Activated CD8-positive, alpha-beta memory T cell treated with anti-CD3 and anti-CD28 coated beads for 4 hours (primary cell): ENCODE measurements at regions not wholly inside any gene's neighbourhood (a gene's known extent, or its start where the extent isn't known, plus 50 kb on each side); places are given as distances from the start of the nearest gene placed in this dataset.

Experiments used
- DNase-seq, 2 donors: peaks; one replicate each; pipeline ENCODE4 v3.0.0-alpha.2; 2020; ENCODE audit warnings: low read depth in 2 of 2

DNA sequence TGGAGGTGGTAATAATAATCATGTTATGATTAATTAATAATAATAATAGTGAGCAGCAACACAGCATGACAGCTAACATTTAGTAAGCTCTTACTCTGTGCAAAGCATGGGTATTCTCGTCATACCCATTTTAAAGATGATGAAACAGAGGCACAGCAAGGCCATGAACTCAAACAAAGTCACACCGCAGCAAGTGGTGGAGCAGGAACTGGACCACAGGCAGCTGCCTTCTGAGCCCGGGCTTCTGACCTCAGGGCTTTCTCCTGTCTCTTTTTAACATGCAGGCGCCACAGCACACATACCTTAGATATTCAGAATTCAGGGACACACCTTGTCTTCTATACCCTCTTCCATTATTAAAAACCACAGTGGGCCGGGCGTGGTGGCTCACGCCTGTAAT, 50.7 kb upstream of the SPATA12 start:
- DNase-seq, result no peak

DNA sequence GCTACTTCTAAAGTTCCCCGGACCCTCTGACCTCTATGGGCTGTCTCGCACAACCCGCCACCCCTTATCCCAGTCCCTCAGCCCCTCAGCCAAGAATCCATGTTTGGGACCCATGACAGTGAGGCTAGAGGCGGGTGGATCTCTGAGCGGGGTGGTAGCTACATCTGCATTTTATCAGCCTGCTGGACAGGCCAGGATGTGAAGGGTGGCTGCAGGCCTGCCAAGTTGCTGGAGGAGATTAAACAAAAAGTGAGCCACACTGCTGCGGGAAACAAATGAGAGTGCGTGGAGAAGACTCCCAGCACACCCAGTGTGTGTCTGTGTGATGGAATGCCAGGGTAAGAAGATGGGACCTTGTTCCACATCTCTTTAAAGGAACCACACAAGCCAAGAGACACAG, 51.1 kb upstream of the SPATA12 start:
- no peak for DNase-seq

DNA sequence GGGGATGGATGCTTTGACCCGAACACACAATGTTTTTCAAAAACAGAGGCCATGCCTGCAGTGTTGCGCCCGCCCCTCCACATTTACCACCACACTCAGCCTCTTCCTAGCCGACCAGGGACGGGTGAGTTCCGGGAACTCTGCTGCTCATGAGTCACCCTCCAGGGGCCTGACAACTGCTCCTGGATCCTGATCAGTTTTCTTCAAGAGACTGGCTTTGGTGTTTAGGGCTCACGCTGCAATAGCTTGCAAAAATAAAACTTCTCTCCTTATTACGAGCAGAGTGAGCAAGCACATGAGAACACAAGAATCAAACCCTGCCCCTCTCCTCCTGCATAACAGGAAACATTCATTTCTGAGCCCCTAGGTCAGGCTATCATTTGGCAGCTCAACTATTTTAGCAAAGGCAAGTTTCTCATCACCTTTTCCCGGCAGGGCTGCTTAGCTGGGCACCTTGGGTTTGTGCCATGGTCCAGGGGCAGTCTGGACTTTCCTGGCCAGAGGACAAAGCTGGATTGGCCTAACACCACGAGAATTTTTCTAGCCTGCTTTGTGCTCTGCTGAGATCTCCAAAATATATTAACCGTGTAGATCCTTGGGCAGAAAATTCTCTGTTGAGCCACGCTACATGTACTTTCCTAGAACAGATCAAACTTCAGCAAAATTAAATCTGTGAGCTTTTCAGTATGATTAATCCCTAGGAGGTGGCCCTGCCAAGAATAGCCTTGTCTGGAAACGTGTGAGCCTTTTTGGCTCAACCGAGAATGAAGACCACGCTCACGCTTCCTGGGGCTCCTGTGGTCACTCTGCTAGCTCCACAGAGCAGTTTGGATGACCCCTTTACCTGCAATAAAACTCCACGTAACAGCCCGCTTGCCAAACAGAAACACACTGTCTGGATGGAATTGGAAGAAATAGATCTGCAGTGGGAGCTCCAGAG, 52.7 kb upstream of the SPATA12 start:
- peak in 1 of 2 donors; percentile 21 for DNase-seq

DNA sequence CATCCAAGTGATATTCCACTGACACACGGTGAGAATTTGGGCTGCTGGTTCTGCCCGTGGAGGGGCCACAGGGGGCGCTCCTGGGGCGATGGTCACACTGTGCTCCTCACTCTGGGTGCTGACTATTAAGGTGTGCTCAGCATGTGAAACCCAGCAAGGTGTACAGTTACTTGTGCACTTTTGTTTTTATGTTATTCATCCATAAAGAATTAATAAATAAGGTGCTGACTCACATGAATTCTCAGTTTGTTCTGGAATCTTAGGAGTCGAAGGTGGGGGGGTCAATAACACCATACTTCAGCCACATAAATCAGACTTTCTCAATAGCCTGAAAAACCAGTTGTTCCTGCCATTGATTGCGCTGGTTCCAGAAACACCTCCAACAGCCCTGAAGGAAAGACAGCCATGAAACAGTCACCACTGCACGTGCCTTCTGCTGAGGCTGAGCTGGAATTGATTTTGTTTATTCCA, 53.5 kb upstream of the SPATA12 start:
- DNase-seq, result no peak

DNA sequence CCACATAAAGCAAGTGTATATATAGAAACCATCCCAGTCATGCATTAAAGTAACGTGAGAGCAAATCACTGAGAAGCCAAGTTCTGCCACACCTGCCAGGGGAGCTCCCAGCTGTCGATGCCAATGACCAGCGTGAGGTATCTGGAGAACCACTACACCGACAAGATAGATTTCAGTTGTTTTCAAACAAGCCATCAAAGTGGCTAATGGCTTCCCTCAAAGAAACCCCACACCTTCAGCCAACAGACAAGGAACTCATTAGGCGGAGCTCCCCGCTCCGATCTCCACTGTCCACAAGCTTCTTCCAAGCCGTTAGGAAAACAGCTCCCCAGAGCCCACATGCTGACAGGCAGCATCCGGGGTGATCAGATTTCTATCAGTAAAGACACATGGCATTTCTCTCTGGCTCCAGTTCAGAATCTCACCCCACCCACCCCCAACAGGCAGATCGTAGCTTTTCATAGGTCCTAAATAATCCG, 54.2 kb upstream of the SPATA12 start:
- DNase-seq, result no peak

DNA sequence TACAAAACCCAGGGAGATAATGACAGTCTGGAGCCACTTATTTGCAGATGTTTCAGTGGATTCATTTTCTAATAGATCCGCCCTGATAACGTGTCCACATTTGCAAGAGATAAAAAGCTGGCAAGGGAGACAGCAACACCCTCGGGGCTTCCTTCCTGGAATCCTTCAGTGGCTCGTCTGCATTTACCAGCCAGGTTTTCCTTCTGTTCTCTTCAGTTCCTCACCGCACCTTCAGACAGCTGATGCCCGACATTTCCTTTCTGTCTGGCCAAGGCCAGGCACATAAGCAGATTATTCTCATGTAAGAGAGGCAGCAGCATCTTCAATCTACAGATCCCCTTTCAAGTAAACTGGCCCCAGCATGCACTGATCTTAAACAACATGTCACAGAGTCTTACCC, 56.2 kb upstream of the SPATA12 start:
- DNase-seq, result no peak

DNA sequence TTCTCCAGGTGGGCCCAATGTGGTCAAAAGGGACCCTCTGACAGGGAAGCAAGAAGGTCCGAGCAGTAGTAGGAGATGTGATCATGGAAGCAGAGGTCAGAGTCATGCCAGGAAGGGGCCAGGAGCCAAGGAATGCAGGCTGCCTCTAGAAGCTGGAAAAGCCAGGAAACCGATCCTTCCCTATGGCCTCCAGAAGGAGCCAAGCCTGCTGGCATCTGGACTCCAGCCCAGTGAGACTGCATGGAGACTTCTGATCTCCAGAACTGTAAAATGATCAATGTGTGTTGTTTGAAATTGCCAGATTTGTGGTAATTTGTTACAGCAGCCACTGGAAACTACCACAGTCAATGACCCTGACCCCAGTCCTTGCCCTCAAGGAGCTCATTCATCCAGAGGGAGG, 56.8 kb upstream of the SPATA12 start:
- DNase-seq, result no peak

DNA sequence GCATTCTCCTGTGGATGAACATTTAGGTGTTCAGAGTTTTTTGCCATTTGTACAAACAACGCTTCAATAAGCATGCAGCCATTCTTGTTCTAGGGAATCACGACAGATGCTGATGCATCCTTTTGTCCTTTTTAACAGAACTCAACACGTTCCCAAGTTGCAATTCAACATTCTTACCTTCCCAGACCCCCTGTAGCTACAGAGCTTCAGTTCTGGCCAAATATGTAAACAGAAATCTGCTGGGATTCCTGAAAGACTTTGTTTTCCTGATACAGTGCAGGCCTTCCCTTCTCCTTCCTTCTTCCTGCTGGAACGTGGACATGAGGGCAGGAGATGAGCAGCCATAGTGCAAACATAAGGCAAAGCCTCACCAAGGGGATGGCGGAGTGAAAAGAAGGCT, 59.1 kb upstream of the SPATA12 start:
- no peak for DNase-seq

DNA sequence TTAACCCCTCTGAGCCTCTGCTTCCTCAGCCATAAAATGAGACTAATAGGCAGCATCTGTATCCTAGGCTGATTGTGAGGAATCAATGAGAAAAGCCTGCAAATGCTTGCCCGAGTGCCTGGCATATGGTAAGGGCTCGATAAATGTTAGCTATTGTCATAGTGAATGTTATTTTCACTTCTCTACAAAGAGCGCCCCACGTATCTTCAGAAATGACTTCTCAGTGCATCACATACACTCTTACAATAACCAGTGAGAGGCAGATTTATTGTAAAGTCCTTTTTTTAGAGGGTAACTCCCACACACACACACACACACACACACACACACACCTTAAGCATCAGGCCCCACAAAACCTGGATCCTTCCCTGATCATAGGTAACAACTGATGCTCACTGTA, 60.5 kb upstream of the SPATA12 start:
- DNase-seq, result no peak

DNA sequence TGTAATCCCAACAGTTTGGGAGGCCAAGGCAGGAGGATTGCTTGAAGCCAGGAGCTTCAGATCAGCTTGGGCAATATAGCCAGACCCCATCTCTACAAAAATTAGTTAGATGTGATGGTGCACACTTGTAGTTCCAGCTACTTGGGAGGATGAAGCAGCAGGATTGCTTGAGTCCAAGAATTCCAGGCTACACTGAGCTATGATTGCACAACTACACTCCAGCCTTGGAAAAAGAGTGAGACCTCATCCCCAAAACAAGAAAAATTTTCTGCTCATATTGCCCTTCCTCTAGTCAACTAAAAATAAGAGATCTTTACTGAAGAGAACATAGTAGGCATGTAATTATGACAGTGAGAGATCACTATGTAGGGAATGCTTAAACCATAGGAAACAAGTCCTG, 60.9 kb upstream of the SPATA12 start:
- no peak for DNase-seq

DNA sequence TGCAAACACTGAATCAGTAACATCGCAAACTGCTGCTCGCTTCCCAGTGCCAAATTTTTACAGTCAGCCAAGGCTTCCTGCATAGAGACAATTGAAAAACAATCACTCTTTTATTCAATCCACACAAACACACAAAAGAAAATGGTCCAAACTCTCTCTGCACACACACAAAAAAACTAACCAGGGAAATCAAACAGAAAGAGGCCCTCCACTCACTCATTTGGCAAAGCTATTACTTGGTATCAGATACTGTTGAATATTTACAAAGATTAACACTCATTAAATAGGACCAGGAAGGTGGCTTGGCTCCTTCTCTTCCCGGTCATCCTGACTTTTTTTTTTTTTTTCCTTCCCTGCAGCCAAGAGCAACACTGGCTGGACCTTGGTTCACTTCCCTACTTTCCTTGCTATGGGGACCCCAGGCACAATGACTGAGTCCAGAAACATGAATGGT, 62.4 kb upstream of the SPATA12 start:
- no peak for DNase-seq

DNA sequence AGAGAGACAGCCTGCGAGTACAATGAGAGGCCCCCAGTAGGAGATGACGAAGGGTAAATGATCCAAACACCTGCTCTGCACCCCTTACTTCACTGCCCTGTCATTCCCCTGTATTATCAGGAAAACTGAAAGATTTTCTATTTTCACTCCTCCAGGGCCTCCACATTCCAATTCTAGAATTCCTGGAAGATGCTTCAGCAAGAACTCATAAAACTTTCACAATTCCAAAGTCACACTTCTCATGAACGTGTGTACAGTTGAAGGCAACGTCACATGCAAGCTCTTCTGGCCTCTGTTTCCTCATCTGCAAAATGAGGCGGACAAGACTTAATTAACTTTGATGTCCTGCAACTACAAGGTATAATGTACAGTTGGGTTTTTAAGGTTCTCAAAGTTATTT, 62.8 kb upstream of the SPATA12 start:
- DNase-seq, result no peak

DNA sequence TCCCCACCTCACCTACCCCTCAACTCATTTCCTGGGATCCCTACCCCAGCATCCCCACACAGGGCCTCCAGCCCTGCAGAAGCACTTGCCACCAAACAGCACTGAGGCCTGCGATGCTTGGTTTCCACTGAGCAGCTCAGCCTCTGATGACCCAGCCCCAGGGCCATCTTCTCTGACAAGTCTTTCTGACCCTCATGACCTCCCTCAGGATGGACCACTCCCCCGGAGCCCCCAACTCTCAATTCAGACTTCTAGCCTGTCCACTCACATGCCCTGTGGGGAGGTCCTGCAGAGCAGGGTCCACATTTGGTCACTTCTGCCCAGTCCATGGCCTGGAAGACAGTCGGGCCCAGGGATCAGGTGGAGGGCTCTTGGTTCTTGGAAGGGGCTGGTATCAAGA, 63.4 kb upstream of the SPATA12 start:
- no peak for DNase-seq

DNA sequence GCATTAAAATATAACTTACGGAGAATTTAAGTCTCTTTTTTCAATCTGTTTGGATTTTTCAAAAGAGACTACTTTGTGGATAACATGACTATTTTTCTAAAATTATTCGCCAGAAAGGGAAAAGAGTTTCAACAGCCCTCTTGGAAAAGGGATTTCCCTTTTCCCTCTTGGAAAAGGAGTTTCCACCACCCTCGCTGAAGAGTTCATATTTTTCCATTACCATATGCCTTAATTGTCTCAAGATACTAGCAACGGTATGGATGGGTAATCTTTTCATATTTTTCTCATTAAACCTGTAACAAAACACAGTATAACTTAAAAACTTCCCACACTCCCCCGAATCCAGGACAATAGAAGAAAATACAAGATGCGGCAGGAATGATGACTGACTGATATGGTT, 66.1 kb upstream of the SPATA12 start:
- DNase-seq, result no peak

DNA sequence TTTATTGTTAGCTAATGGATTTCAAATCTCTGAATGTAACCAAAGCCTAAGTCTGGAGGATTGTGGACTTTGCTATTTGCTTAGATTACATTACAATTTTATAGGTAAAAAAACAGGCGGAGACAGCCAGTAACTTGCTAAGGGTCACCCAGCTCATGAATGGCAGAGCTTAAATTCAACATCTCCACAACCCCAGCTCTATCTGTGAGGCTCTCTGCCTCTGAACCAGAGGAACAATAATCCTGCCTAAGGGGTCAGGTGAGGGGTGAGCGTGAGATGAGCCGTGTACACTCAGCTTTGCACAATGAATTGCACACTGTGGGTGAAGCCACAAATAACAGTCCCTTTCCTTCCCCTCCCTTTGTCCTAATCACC, 69.8 kb upstream of the SPATA12 start:
- no peak for DNase-seq

DNA sequence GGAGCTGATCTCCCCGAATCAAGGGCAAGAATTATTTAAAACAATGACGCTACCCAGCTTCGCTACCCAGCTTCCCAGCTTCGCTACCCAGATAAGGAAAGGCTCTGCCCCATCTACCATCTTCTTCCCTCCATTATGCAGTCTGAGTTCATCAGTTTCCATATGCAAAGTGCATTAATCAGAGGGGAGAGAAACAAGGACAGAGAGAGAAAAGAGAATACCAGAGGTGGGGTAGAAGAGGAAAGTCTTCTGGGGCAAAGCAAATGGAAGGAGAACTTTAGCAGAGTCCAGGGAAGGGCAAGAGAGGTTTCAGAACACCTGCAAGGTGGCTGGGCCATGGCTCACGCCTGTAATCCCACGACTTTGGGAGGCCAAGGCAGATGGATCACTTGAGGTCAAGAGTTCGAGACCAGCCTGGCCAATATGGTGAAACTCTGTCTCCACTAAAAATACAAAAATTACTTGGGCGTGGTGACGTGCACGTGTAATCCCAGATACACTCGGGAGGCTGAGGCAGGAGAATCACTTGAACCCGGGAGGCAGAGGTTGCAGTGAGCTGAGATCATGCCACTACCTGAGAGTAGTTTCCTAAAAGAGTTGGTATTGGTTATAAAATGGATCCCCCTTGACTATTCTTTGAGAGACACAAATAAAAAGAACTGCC, 70.4 kb upstream of the SPATA12 start:
- DNase-seq, result no peak

DNA sequence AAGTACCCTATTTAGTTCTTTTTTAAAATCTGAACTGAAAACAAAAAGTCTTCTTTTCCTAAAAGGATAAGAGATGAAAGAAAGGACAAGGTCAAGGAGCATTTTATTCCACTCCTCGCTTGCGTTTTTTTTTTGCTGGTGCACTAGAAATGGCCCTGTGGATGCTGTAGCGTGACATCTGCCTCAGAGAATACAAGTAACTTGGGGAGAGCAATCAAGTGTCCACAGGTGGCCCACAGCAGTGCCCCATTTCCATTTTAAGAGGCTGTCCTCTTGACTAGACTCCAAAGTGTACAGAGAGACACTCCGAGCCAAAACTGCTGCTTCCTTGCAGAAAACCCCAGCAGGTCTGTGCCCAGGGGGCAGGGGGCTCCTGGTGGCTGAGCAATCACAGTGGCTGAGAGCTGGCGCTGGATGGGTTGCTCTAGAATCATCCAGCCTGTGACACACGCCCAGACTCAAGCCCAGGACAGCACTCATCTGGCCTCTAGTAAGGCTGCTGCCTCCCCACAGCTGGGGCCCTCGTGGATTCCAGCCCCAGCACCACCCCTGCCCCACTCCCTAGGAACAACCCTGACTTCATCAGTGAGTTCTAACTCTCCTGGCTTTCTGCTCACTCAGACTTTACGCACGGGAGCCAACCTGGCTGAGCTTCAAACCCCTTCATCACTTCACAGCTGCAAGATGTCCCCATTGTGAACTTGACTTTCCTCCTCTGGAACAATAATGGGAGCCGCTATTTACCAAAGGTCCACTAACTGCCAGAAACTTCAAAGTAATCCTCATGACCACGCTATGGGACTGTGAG, 71.1 kb upstream of the SPATA12 start:
- DNase-seq, result no peak

DNA sequence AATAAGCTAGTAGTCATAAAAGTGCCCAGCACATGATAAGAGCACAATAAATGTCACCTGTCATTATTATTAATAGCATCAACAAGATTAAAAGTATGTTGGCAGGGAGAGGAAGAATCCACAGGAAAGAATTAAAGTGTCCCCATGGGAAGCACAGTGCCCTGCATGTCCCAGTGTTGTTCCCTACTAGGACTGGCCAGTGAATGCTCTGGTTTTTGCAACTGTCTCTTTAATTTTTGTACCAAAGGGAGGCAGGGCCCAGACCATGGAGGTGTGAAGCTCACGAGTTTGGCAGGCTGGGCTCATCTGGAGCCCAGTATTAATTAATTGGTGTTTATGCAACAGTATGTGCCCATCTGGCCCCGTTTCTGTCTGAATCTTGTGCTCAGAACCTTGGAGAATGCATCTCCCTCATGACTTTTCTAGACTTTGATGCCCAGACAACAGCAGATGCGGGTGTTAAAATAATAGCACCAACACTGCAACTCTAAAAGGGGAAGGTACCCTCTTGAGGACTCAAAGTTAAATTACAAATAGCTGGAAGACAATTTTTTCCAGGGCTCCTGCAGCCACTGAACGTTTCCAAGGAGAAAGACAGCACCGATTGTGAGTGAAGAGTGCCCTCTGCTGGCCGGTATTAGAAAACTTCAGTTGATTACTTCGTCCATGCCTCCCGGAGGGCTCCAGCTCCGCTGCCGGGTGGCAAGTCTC, 71.9 kb upstream of the SPATA12 start:
- peak; percentile 46 for DNase-seq

DNA sequence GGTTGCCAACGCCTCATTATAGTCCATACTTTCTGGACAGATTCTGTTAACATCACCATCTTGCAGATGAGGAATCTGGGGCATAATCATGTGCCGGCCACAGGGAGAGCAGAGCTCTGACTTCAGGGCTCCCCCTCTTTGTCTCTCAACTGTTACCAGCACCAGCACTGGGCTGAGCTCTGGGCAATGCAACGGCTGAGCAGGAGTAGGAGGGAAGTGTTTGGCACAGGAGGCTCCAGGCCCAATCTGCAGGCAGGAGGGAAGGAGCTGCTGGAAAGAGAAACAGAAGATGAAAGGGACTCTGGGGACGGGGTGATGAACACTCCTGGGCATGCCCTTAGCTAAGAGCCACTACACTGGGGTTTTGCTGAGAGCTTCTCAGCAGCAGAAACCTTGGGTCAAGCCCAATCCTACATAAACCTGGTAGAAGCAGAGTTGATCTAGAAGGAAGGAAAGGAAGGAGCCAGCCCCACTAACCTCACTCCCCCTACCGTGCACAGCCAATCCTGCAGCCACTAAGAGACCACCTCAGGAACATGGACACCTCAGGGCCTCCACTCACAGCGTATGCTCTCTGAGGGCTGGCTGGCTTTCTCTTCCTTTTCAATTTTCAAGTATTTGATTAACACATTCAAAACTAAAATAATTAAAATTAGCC, 73.1 kb upstream of the SPATA12 start:
- DNase-seq, result no peak

DNA sequence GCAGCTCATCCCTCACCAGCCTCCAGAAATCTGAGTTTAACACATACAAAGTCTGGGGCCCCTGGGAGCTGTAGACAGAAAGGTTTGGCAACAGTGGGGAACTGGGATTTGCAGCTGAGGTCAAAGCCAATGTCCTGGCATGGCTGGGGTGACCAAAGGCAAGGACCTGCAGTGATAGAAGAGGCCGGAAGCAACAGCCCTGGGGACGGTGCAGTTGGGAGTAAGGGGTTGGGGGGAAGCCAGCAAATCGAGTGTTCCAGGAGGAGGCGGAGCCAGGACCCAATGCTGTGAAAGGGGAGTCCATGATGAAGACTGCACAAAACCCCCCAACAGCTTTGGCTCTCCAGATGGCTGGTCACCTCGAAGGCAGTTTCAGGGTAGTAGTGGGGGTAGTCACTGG, 74.1 kb upstream of the SPATA12 start:
- no peak for DNase-seq

DNA sequence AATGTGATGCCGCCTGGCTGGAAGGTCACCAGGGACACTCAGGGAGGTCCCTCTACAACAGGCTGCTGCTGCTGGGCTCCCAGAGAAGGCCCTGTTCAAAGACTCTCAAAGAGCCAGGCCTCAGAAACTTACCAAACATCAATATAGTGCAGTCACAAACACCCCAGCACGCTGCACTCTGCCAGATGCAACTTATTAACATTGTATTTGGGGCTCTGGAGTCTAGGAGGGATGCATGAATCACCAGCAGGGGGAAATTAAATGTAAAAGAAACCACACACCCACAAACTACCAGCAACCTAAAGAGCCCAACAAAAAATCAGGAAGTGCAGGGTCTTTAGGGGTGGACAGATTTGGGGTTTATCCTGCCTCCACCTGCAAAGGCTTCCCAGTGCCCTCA, 74.6 kb upstream of the SPATA12 start:
- DNase-seq, result no peak
